ENCODE measurements at regions not wholly inside any gene's neighbourhood (a gene's known extent, or its start where the extent isn't known, plus 50 kb on each side); places are given as distances from the start of the nearest gene placed in this dataset.

DNA sequence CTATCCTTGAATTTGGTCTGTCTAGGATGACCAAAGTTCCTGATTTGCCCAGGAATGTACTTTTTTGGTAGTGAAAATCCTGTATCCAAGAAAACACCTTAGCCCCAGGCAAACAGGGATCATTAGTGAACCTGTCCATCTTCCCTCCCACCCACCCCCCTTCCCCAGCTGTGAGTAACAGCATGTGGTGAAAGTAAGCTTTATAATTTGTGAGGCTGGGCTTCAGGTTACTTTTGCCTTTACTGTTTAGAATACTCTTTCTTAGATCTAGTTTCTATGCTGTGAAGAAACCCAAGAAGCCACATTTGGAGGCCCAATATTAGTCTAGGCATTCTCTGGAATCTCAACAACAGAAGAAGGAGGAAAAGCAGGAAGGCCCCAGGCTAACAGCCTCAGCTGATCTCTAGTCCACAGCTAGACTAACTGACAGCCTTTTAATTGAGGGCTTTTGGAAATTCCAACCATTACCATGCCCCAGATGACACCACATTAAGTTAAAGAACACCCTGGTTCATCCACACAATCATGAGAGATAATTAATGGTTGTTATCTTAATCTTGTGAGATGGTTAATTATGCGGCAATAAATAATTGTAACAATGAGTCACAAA, 703.0 kb upstream of the NUDT12 start:
- no peak for DNase-seq (ENCODE audit: extremely low read depth in 1 of 2, low read depth in 1 of 2)

DNA sequence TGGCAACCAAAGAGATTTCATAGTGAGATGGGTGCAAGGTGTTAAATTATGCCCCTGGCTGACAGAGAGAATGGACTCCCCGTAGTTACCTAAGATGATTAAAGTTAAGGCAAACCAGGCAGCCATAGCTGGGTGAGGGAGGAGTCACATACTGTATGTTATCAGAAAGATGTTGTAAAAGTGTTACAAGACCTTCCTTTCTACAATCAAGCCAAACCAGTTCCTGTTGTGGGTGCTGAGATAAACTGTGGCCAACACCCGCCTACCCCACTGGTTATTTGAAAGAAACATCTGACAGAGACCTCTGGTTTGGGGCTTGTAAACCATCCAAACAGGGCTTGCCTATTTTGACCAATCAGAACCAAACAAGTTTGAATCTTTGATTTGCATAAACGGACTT, 684.7 kb upstream of the NUDT12 start:
- no peak for DNase-seq (ENCODE audit: extremely low read depth in 1 of 2, low read depth in 1 of 2)

DNA sequence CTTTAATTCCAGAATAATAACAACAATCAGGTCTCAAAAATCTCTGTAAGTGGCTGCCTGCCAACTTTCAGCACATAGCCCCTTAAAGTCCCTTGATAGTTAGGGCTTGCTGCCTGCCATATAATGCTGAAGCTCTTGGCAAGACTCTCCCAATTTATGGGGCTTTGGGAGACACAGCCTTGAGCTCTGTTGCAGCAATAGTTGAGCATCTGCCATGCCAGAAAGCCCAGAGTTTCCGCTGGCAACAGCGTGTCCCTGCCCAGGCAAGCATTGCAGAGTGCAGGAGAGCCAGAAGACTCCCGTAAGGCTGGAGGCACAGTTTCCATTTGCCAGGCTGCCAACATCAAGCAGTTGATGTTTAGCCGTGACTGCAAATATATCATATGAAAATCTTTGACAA, 678.5 kb upstream of the NUDT12 start:
- no peak for DNase-seq (ENCODE audit: extremely low read depth in 1 of 2, low read depth in 1 of 2)

DNA sequence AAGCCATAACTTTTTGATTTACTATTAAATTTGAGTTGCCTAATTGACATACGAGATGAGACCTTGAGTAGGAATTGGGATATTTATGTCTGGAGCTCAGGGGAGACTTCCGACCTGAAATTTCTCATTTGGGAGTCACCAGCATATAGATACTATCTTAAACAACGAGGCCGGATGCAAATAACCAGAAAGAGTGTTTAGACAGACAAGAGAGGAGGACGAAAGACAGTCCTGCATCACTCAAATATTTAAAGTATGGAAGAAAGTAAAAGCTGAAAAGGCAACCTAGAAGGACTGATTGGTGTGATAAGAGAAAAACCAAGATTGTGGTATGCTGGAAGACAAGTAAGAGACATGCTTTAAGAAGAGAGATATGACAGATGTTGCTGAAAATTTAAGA, 675.0 kb upstream of the NUDT12 start:
- DNase-seq (ENCODE audit: extremely low read depth in 1 of 2, low read depth in 1 of 2) = no peak

DNA sequence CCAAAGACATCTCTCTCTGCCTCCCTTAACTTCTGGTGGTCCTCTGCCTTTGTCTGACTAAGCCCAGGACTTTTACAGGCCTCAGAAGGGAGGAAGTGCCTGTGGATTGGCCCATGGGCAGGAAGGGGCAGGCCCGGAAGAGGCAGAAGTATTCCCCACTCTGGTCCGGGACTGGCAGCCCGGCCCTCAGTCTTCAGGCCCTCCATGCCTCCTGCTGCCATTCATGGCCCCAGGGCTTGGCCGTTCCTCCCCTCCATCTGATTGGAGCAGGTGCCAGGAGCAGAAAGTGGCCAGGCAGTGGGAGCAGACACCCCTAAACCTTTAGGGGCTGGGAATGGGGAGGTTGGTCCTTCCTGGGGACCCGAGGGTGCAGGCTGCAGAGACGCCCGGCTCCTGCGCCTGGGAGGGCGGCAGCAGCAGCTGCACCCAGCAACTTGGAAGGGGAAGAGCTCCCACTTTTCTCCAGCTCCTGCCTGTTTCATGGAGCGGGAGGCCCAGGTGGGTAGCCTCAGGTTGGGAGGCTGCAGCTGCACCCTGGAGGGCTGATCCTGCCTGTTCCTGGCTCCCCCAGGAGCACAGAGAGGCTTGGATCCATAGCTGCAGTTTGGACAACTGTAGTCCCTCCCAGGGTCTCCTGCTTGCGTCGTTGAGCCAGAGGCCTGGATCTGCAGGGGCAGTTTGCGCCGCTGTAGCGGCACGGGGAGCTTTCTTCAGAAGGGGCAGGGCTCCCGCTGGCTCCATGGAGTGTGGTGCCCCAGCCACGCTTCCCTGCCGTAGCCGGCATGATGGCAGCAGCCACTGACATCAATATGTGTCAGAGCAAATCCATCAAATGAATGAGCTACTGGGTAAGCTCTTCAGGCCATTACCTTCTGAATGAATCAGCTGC, 661.5 kb upstream of the NUDT12 start:
- no peak for DNase-seq (ENCODE audit: extremely low read depth in 1 of 2, low read depth in 1 of 2)

DNA sequence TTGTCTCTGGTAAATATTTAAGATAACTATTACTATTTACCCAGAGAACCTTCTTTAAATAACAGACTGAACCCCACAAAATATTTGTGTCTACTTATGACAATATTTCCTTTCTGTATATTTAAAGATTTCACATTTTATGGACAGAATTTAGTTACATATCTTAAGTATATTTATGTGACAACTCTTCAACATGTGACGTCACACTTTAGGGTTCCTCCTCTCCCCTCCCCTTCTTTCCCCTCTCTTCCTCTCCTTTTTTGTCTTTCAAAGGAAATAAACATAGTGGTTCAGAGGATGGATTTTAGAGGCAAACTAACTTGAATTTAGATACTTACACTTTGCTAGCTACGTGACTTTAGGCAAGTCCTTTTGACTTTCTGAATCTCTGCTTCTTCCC, 655.6 kb upstream of the NUDT12 start:
- no peak for DNase-seq (ENCODE audit: extremely low read depth in 1 of 2, low read depth in 1 of 2)

DNA sequence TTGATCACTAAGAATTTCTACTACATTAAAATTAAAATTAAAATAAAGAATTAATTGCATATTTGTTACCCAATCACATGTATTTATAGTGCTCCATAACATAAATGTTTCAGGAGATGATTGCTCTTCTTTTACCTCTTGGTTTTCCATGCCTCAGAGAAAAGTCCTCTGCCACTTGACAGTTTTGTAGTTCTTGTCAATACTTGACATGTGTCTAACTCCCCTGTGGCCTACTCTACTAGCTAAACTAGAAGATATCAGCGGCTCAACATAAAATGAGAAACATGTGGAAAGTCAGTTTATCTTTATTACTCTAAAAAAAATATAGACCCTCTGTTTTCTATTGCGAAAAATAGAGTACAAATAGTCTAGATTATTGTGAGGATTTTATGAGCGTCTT, 650.6 kb upstream of the NUDT12 start:
- DNase-seq (ENCODE audit: extremely low read depth in 1 of 2, low read depth in 1 of 2) = no peak

DNA sequence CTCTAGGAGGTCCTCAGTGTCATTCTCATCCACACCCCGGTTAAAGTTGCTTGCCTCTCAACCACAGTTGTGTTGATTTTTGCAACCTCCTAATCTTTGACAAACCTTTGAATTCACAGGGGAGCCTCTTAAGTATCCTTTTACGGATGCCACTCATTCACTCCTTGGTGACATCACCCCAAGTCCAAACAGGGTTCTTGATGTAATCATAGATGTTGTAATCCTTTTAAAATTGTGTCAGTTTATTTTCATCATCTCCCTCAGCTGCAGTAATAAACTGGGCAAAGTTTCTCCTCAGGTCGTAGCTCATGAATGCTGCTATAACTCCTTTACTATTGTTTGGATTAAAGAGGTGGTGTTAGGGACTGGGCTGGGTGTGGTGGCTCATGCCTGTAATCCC, 637.2 kb upstream of the NUDT12 start:
- DNase-seq (ENCODE audit: extremely low read depth in 1 of 2, low read depth in 1 of 2) = no peak

DNA sequence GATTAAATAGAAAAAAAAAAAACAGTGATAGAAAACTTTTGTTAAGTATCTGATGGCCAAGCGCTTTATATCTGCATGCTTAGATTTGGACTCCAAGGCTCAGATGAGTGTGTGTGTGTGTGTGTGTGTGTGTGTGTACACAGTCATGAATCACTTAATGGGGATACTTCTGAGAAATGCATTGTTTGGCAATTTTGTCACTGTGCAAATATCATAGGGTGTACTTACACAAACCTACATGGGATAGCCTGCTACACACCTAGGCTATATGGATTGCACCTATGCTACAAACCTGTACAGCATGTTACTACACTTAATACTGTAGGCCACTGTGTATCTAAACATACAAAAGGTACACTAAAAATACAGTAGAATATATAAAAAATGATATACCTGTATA, 635.6 kb upstream of the NUDT12 start:
- no peak for DNase-seq (ENCODE audit: extremely low read depth in 1 of 2, low read depth in 1 of 2)

DNA sequence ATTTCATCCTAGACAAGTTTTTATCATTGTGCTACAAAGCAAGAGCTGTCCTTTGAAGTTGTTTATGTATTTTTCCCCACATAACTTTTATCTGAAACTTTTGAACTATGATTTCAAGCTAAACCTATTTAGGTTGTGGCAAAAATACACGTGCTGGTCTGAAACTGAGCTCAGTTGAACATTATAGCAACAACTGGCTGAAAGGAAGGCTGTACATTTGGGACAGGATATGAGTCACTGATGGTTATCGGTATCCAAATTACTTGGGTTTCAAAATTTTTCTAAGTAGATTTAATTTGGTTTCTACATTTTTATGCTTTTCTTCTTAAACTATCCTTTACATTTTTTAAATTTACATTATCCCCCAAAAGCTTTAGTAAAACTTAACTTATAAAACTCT, 627.3 kb upstream of the NUDT12 start:
- DNase-seq (ENCODE audit: extremely low read depth in 1 of 2, low read depth in 1 of 2) = no peak

DNA sequence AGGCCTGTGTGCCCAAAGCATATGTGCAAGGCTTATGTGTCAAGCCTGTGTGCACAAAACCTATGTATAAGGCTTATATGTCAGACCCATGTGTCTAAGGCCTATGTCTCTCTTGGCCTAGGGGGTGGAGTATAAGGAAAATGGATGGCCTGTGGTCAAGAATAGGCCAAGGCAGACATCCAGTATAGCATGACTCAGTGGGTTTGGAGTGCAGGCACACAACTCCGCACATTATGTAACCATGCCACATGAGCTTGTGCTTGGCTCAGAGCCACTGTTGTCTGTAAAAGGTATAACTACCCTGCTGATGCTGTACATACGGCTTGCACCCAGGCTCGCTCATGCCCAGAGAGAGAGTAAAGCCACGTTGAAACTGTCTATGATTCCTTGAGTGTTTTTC, 626.4 kb upstream of the NUDT12 start:
- no peak for DNase-seq (ENCODE audit: extremely low read depth in 1 of 2, low read depth in 1 of 2)

DNA sequence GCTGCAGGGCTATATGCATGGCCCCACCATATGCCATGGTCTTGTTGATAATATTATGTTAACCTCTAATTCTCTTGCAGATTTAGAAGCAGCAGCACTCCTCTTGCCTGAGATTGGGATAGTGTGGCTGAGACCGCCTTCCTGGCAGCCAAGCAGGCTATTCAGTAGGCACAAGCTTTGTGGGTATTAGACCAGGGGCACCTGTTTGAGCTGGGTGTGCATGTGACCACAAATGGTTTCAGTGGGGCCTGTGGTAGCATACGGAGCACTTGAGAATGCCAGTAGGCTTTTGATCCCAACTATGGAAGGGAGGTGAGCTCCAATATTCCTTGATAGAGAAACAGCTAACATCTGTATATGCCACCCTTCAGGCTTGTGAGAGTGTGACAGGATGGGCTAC, 625.1 kb upstream of the NUDT12 start:
- no peak for DNase-seq (ENCODE audit: extremely low read depth in 1 of 2, low read depth in 1 of 2)

DNA sequence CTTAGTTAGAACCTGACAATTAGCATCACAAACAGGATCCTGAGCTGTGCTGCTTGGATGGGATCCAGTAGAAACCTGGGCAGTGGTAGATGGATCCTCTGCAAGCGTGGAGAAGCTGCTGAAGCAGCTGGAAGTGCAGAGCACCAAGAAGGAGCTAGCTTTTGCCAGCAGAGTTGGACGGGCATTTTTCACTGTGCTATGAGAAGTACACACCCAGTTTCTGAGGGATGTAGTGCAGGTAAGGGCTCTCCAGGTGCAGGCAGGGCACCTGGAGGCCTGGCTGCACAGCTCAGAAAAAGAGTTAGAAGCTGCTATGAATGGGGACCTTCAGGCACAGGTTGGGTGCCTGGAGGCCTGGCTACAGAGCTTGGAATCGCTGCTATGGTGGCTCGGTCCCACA, 623.9 kb upstream of the NUDT12 start:
- DNase-seq (ENCODE audit: extremely low read depth in 1 of 2, low read depth in 1 of 2) = no peak

DNA sequence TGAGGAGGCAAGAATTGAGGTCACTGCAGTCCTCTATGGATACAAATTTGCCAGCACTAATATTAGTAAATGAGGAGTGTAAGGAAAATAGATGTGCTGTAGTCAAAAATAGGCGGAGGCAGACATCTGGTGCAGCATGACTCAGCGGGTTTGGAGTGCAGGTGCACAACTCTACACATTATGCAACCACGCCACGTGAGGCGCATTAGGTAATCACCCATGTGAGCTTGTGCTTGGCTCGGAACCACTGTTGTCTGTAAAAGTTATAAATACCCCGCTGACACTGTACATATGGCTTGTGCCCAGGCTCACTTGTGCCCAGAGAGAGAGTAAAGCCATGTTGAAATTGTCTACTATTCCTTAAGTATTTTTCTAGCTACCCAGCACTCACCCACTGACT, 623.5 kb upstream of the NUDT12 start:
- no peak for DNase-seq (ENCODE audit: extremely low read depth in 1 of 2, low read depth in 1 of 2)

DNA sequence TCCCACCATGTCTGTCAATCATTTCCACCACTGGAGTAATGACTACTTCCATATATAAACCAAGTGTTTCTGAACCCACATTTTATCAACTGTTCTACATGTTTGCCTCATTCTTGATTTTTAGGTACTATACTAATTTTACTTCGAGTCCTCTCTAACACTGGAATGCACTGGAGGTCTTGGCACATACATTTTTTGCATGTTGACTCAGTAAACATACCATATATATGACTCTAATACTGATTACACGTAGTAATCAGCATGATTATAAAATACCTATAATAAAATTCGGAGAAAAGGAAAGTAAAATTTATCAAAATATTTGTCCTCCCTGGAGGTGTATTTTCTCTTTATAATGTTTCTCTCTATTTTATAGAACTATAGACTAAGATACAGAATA, 621.7 kb upstream of the NUDT12 start:
- no peak for DNase-seq (ENCODE audit: extremely low read depth in 1 of 2, low read depth in 1 of 2)

DNA sequence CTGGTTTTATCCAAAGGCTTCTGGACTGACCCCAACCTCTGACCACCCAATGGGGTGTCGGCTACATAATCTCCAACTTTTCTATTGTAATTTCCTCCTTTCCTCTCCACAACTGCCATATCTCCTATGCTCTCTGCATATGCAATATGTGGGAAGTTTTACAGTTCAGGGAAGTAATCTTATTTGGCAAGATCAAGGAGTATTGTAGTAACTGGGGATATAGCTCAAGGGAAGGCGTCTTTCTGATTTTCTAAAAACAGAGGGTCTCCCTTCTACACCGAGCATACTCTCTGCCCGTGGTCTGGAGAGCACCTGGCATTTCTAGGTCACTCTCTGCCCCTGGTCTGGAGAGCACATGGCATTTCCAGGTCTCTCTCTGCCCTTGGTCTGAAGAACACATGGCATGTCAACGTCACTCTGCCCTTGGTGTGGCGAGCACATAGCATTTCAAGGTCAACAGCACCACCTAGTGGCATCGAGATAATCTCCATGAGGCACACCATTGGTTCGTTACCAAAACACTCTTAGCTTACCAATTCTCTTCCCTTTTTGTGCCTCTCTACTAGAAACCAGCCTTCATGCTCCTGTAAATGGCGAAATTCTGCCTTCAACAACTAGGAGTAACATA, 616.4 kb upstream of the NUDT12 start:
- DNase-seq (ENCODE audit: extremely low read depth in 1 of 2, low read depth in 1 of 2) = no peak

DNA sequence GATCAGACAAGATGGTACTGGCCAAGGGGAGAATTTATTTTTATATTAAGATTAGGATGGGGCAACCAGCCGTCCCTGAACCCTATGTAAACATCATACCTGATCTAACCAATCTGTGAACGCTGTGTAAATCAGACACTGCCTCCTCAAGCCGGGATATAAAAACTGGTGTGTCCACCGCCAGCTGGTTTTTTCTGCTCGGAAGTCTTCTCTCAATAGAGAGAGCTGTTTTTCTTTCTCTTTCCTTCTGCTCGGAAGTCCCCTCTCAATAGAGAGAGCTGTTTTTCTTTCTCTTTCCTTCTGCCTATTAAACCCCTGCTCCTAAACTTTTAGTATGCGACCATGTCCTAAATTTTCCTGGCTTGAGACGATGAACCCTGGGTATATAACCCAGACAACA, 615.5 kb upstream of the NUDT12 start:
- DNase-seq (ENCODE audit: extremely low read depth in 1 of 2, low read depth in 1 of 2) = no peak

DNA sequence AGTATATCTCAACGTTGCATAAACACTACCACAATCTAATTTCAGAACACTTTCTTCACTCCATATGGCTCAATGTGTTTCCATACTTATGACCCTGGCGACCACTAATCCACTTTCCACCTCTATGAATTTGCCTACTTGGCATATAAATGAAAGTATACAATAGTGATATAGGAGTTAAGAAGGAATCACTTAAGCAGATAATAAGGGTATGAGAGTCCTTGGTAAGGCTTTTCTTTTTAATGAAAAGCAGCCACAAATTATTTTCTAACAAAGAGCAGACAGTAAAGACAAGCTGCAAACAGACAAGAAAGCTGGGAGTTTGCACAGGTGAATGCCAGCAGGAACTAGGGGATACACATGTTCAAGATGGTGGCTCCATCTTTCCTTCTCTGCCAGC, 615.1 kb upstream of the NUDT12 start:
- no peak for DNase-seq (ENCODE audit: extremely low read depth in 1 of 2, low read depth in 1 of 2)

DNA sequence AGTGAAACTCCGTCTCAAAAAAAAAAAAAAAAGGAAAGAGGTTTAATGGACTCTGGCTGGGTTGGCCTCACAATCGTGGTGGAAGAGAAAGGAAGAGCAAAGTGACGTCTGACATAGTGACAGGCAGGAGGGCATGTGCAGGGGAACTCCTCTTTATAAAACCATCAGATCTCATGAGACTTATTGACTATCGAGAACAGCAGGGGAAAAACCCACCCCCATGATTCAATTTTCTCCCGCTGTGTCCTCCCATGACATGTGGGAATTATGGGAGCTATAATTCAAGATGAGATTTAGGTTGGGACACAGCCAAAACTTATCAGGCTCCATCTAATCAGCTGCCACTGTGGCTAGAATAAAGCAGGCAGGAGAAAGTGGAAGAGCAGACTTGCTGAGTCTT, 610.4 kb upstream of the NUDT12 start:
- no peak for DNase-seq (ENCODE audit: extremely low read depth in 1 of 2, low read depth in 1 of 2)

DNA sequence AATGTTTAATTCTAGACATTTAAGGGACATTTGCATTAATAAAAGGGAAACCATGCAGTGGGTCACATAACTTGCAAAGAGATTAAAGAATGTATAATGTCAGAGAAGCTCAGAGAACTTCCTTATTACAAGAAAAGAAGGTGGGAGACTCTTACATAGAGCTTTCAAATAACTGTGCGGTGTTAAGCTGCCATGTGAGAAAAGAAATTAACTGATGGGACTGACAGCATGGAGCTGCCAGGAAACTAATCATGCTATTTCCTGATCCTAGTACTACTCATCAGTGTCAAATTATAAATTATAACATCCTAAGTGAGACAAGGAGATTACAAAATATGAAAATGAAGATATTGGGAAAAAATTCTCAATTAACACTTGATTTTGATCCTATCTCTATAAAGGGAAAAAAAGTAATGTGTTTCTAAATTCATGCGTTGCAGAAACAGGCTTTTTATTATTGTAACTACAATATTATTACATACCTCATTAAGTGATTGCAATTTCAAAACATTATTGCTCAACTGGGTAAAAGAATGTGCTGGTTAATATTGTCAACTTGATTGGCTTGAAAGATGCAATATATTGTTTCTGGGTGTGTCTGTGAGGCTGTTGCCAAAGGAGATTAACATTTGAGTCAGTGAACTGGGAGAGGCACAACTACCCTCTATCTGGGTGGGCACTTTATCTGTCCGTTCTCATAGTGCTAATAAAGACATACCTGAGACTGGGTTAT, 609.5 kb upstream of the NUDT12 start:
- no peak for DNase-seq (ENCODE audit: extremely low read depth in 1 of 2, low read depth in 1 of 2)

DNA sequence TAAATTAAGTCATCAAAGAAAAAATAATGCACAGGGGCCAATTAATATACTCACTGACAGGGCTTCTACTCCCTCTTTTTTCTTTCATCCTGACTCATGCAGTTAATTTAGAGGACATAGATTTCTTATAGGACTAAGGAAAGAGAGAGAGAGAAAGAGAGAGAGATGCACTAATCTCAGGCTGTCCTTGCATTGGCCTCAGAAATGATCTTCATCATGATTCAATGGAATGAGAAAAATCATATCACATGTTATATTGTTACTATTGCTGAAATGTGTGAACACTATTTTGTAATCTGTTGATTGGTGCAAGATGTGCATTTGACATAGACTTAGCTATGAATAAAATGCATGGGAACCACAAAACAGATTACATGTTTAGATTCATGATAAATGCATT, 608.3 kb upstream of the NUDT12 start:
- no peak for DNase-seq (ENCODE audit: extremely low read depth in 1 of 2, low read depth in 1 of 2)

DNA sequence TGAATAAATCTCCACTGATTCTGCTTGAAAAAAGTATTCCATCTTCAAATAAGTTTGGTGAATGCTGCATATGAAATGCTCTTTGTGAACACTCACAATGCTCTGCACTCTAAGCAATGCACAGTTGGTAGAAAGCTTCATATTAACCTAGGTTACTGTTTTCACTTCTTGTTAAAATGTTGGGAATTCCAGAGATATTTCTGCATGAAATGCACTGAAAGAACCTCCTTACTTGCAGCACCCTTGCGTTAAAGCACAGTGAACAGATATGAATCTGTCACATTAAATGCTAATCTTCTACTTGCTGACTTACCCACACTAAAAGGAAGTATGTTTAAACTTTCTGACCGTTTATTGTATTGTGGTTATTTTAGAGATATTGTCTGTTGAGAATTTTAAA, 584.1 kb upstream of the NUDT12 start:
- no peak for DNase-seq (ENCODE audit: extremely low read depth in 1 of 2, low read depth in 1 of 2)
